Nephron (organoid): ENCODE measurements at regions not wholly inside any gene's neighbourhood (a gene's known extent, or its start where the extent isn't known, plus 50 kb on each side); places are given as distances from the start of the nearest gene placed in this dataset.
"Not testable (repeated sequence)": the region's sequence is repeated elsewhere in the genome, so short reads cannot be mapped to it uniquely, and the experiment has no call there.

Experiments used
- H3K27ac Mint-ChIP-seq, 3 experiments: 2 replicates each; pipeline ENCODE4 v1.8.0; 2020; ENCODE audit warnings: mixed read lengths in 3 of 3, mild to moderate bottlenecking in 2 of 3, moderate library complexity in 1 of 3
- H3K27me3 Mint-ChIP-seq: 2 replicates; pipeline ENCODE4 v1.8.0; 2021; ENCODE audit warnings: low read depth, mild to moderate bottlenecking, moderate library complexity, mixed read lengths
- H3K36me3 Mint-ChIP-seq: 2 replicates; pipeline ENCODE4 v1.8.0; 2020; ENCODE audit warnings: low read depth, mixed read lengths
- H3K4me1 Mint-ChIP-seq: 2 replicates; pipeline ENCODE4 v1.8.0; 2020; ENCODE audit warnings: mixed read lengths
- H3K4me3 Mint-ChIP-seq, 3 experiments: 2 replicates each; pipeline ENCODE4 v1.8.0; 2020; ENCODE audit warnings: mild to moderate bottlenecking in 3 of 3, mixed read lengths in 3 of 3, moderate library complexity in 2 of 3
- H3K9me3 Mint-ChIP-seq: 2 replicates; pipeline ENCODE4 v1.8.0; 2020; ENCODE audit warnings: mixed read lengths
- TF ChIP-seq, protein P1 (sequence below), 3 experiments: fragments of 200-600 bp; sonication (generic); IDR thresholded peaks; one replicate each; pipeline ENCODE4 v1.5.0; 2021; ENCODE audit warnings: antibody characterized with exemption in 3 of 3; ENCODE audit not compliant: unreplicated experiment in 3 of 3

DNA sequence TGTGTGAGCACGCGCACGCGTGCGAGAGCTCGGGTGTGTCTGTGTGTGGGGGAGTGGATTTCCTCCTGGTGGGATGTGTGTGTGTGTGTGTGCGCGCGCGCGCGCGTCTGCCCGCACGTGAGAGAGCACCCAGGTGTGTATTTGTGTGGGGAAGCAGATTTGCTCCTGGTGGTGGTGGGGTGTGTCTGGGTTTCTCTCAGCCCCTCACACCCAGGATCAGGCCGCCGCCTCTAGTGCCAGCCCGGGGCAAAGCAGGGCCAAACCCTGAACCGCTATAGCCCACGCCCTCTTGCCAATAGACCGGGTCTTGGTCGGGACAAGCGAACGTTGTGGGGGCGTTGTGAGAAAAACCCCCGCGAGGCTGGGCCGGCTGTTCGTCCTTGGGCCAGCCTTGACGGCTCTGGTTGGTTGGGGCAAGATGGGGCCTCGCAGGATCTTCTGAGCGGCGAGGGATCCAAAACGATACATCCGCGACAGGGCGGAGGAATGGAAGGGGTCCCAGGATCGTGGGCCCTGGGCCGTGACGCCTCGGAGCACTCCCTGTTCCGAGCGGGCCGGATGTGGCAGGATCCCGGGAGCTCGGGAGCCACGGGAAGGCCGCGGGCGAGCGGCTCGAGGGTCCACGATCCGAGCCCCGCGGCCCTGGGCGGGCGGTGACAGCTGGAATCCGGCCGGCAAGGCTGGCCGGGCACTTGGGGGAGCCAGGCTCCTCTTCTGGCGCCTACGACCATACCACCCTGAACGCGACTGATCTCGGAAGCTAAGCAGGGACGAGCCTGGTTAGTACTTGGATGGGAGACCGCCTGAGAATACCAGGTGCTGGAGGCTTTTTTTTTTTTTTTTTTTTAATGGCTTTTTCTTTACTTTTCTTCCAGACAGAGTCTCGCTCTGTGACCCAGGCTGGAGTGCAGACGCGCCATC lies 68.2 kb downstream of the RNF187 start:
- TF ChIP-seq, protein P1, sequence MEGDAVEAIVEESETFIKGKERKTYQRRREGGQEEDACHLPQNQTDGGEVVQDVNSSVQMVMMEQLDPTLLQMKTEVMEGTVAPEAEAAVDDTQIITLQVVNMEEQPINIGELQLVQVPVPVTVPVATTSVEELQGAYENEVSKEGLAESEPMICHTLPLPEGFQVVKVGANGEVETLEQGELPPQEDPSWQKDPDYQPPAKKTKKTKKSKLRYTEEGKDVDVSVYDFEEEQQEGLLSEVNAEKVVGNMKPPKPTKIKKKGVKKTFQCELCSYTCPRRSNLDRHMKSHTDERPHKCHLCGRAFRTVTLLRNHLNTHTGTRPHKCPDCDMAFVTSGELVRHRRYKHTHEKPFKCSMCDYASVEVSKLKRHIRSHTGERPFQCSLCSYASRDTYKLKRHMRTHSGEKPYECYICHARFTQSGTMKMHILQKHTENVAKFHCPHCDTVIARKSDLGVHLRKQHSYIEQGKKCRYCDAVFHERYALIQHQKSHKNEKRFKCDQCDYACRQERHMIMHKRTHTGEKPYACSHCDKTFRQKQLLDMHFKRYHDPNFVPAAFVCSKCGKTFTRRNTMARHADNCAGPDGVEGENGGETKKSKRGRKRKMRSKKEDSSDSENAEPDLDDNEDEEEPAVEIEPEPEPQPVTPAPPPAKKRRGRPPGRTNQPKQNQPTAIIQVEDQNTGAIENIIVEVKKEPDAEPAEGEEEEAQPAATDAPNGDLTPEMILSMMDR (IDR thresholded peaks at IDR 0.05; ENCODE audit: unreplicated experiment in 3 of 3): no peak
- no peak overlapping the region for H3K27ac Mint-ChIP-seq

DNA sequence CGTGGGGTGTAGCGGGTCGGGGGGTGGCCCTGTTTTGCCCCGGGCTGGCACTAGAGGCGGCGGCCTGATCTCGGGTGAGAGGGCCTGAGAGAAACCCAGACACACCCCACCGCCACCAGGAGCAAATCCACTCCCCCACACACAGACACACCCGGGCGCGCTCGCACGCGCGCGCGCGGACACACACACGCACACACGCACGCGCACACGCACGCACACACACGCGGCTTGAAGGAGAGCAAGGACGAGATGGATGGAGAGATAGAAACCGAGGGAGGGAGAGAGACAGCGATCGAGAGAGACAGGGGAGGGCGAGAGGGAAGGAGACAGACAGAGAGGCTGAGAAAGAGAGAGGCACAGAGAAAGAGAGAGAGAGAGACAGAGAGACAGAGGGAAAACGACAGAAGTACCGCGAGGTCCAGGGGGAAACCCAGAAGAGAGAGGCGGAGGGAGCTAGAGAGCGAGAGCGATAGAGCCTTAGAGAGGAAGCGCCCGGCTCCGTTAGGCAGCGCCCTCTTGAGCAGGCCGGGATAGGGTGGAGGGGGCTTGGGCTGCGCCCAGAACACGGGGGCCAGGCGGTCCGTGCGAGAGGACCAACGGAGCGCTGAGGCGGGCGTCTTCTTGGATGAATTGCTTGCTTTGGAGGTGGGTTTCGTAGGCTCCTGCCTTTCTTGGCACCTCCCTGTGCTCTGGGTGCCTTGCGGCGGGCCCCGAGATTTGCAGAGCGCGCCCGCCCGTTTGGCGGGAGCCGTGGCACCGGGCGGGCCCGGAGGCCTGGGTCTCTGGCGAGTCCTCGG lies 69.7 kb downstream of the RNF187 start:
- not testable (repeated sequence) for H3K27ac Mint-ChIP-seq, H3K4me3 Mint-ChIP-seq, H3K36me3 Mint-ChIP-seq, H3K9me3 Mint-ChIP-seq, H3K4me1 Mint-ChIP-seq
- peaks cover 17% of the 10 kb centered on the region for H3K27me3 Mint-ChIP-seq

More for the DNA sequence above, 68.2 kb downstream of the RNF187 start:
- H3K4me3 Mint-ChIP-seq: peak overlapping the region in 1 of 3 experiments; percentile 19
- peaks cover 7% of the 10 kb centered on the region for H3K9me3 Mint-ChIP-seq
- H3K4me1 Mint-ChIP-seq: no peaks in the 10 kb centered on the region
- no peaks in the 10 kb centered on the region for H3K36me3 Mint-ChIP-seq
- H3K27me3 Mint-ChIP-seq: peaks cover 30% of the 10 kb centered on the region
